ENCODE measurements at regions not wholly inside any gene's neighbourhood (a gene's known extent, or its start where the extent isn't known, plus 50 kb on each side); places are given as distances from the start of the nearest gene placed in this dataset.
"Not testable (repeated sequence)": the region's sequence is repeated elsewhere in the genome, so short reads cannot be mapped to it uniquely, and the experiment has no call there.

GRCh38 chr17:64800987-64801386 is 118.3 kb downstream of the LRRC37A3 start:
- not testable (repeated sequence) for DNase-seq (ENCODE audit: low read depth in 2 of 2)

- not testable (repeated sequence) for DNase-seq (ENCODE audit: low read depth in 2 of 2)
Measured at GRCh38 chr17:64800361-64800895, 118.8 kb downstream of the LRRC37A3 start.

- DNase-seq (ENCODE audit: low read depth in 2 of 2), result not testable (repeated sequence)
Measured at GRCh38 chr17:64799543-64800188, 119.6 kb downstream of the LRRC37A3 start.

GRCh38 chr17:64798961-64799360 is 120.3 kb downstream of the LRRC37A3 start:
- not testable (repeated sequence) for DNase-seq (ENCODE audit: low read depth in 2 of 2)

GRCh38 chr17:64798489-64798790 is 120.8 kb downstream of the LRRC37A3 start:
- DNase-seq (ENCODE audit: low read depth in 2 of 2), result not testable (repeated sequence)

- not testable (repeated sequence) for DNase-seq (ENCODE audit: low read depth in 2 of 2)
Measured at GRCh38 chr17:64797746-64798488, 121.4 kb downstream of the LRRC37A3 start.

- DNase-seq (ENCODE audit: low read depth in 2 of 2), result not testable (repeated sequence)
Measured at GRCh38 chr17:64795342-64795741, 123.9 kb downstream of the LRRC37A3 start.

- DNase-seq (ENCODE audit: low read depth in 2 of 2), result not testable (repeated sequence)
Measured at GRCh38 chr17:64794548-64795274, 124.6 kb downstream of the LRRC37A3 start.

- not testable (repeated sequence) for DNase-seq (ENCODE audit: low read depth in 2 of 2)
Measured at GRCh38 chr17:64794113-64794512, 125.2 kb downstream of the LRRC37A3 start.

- DNase-seq (ENCODE audit: low read depth in 2 of 2), result not testable (repeated sequence)
Measured at GRCh38 chr17:64792793-64793575, 126.3 kb downstream of the LRRC37A3 start.

- DNase-seq (ENCODE audit: low read depth in 2 of 2), result not testable (repeated sequence)
Measured at GRCh38 chr17:64792276-64792675, 127.0 kb downstream of the LRRC37A3 start.

- DNase-seq (ENCODE audit: low read depth in 2 of 2), result not testable (repeated sequence)
Measured at GRCh38 chr17:64791691-64792090, 127.6 kb downstream of the LRRC37A3 start.

GRCh38 chr17:64791226-64791625 is 128.1 kb downstream of the LRRC37A3 start:
- DNase-seq (ENCODE audit: low read depth in 2 of 2), result not testable (repeated sequence)

GRCh38 chr17:64790690-64791089 is 128.6 kb upstream of the SMURF2 start:
- DNase-seq (ENCODE audit: low read depth in 2 of 2), result not testable (repeated sequence)

- not testable (repeated sequence) for DNase-seq (ENCODE audit: low read depth in 2 of 2)
Measured at GRCh38 chr17:64790193-64790592, 128.1 kb upstream of the SMURF2 start.

GRCh38 chr17:64789061-64789445 is 126.9 kb upstream of the SMURF2 start:
- DNase-seq (ENCODE audit: low read depth in 2 of 2), result not testable (repeated sequence)

- DNase-seq (ENCODE audit: low read depth in 2 of 2), result no peak
Measured at GRCh38 chr17:64788286-64789060, 126.4 kb upstream of the SMURF2 start.

GRCh38 chr17:64787921-64788271 is 125.8 kb upstream of the SMURF2 start:
- no peak for DNase-seq (ENCODE audit: low read depth in 2 of 2)

GRCh38 chr17:64787255-64787920 is 125.3 kb upstream of the SMURF2 start:
- no peak for DNase-seq (ENCODE audit: low read depth in 2 of 2)

GRCh38 chr17:64786337-64786736 is 124.2 kb upstream of the SMURF2 start:
- DNase-seq (ENCODE audit: low read depth in 2 of 2), result no peak

All from stimulated activated CD8-positive, alpha-beta memory T cell treated with anti-CD3 and anti-CD28 coated beads, Interleukin-7, amount 100 ng/mL, for 1 hour (primary cell).